Activated naive CD8-positive, alpha-beta T cell treated with anti-CD3 and anti-CD28 coated beads, Interleukin-2, amount 50 U/mL, for 24 hours (primary cell): ENCODE measurements at regions not wholly inside any gene's neighbourhood (a gene's known extent, or its start where the extent isn't known, plus 50 kb on each side); places are given as distances from the start of the nearest gene placed in this dataset.

Experiments used
- ATAC-seq: fragments of 150-1000 bp; cut with Tn5 transposase; one replicate; pipeline ENCODE4 v1.10.0; 2021
- DNase-seq: peaks from one replicate; pipeline ENCODE4 v3.0.0; 2021
- H3K27ac Mint-ChIP-seq: one replicate; pipeline ENCODE4 v1.8.0; 2021; ENCODE audit warnings: mild to moderate bottlenecking, mixed read lengths
- H3K27me3 Mint-ChIP-seq: one replicate; pipeline ENCODE4 v1.8.0; 2021; ENCODE audit warnings: mixed read lengths
- H3K36me3 Mint-ChIP-seq: one replicate; pipeline ENCODE4 v1.8.0; 2021; ENCODE audit warnings: low read depth, mixed read lengths
- H3K4me1 Mint-ChIP-seq: one replicate; pipeline ENCODE4 v1.8.0; 2021; ENCODE audit warnings: mixed read lengths
- H3K4me3 Mint-ChIP-seq: one replicate; pipeline ENCODE4 v1.8.0; 2021; ENCODE audit warnings: mild to moderate bottlenecking, moderate library complexity, mixed read lengths
- H3K9me3 Mint-ChIP-seq: one replicate; pipeline ENCODE4 v1.8.0; 2021; ENCODE audit warnings: mixed read lengths

DNA sequence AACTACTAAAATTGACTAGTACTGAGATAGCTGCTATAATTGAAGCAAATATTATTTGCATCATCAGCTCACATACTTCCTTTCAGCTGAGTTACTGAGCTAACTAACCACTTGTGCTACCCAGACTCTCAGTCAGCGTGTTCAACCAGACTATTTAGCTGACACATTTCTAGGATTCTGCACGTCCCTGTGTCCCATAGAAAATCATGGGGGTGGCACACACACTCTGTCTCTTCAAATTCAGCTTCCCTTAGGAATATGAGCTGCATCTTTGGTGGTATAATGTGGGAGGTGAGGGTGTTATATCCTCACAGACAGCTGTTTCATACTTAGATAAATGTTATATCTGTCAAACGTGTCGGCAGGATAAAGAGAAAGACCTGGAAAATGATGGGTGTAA, 424.0 kb downstream of the CDH2 start:
- no peak for DNase-seq
- no peak for ATAC-seq
- Mint-ChIP-seq H3K9me3 (peaks cover 10% of the 10 kb centered on the region), H3K4me3 (no peak overlapping the region), H3K27ac (no peak overlapping the region), H3K27me3 (no peaks in the 10 kb centered on the region), H3K4me1 (no peaks in the 10 kb centered on the region), H3K36me3 (no peaks in the 10 kb centered on the region)

DNA sequence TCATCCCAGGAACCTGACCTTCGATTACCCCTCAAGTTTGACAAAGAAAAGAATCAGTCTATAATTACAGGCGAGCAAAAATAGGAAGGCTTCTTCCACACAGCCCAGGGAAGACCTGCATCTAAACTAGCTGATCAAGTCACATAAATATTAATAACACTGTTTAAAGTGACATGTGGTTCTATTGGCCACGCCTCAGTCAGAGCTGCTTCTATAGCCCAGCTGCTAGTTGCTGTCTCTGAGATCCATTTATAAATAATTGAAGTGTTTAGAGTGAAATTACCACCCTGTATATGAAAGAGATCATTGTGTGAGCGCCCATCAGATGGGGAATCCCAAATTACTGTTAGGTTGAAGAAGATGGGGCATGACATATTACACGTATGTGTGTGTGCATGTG, 426.0 kb downstream of the CDH2 start:
- DNase-seq (no peak), ATAC-seq (no peak)
- no peaks in the 10 kb centered on the region for H3K27me3 Mint-ChIP-seq
- H3K9me3 Mint-ChIP-seq: peaks cover 14% of the 10 kb centered on the region
- no peaks in the 10 kb centered on the region for H3K36me3 Mint-ChIP-seq
- H3K4me1 Mint-ChIP-seq: no peaks in the 10 kb centered on the region
- no peak overlapping the region for H3K27ac Mint-ChIP-seq
- no peak overlapping the region for H3K4me3 Mint-ChIP-seq

DNA sequence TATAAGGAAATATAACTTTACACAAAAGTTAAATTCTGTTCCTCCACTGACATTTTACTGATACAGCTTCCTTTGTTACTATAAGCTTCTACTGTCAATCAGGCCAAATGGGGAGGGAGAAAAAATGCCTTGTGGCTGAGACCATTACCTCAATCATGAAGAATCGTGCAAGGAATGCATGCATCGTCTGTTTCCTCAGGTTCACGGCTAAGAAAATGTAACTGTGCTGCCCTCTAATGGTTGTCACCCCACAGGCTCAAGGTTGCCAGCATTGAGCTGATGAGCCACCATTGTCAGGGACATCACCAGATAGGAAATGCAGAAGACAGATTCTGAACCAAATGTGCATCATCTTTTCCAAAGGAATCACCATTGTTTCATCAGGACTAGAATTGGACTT, 426.9 kb downstream of the CDH2 start:
- H3K4me1 Mint-ChIP-seq: no peaks in the 10 kb centered on the region
- ATAC-seq (no peak), DNase-seq (no peak)
- no peak overlapping the region for H3K27ac Mint-ChIP-seq
- no peaks in the 10 kb centered on the region for H3K36me3 Mint-ChIP-seq
- no peaks in the 10 kb centered on the region for H3K27me3 Mint-ChIP-seq
- H3K4me3 Mint-ChIP-seq: no peak overlapping the region
- peaks cover 14% of the 10 kb centered on the region for H3K9me3 Mint-ChIP-seq

DNA sequence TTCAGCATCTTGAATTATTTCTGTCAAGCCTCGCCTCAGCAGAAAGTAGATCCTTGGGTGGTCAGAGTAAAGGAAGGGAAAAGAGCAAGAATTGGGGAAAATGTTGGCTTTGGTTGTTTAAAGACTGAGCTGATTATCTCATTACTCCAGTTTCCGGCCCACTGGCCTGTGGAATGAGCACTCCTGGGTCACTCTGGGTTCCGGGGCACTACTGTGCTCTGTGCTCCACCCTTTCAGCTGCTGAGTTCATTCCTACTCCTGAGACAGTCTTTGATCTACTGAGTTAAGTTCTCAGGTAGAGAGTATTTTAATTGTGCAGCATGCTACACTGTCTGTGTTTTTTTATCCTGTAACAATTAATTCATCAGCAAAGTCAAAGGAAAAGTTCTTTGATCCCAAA, 427.7 kb downstream of the CDH2 start:
- H3K27me3 Mint-ChIP-seq: no peaks in the 10 kb centered on the region
- H3K4me3 Mint-ChIP-seq: no peak overlapping the region
- no peaks in the 10 kb centered on the region for H3K4me1 Mint-ChIP-seq
- DNase-seq: no peak
- H3K27ac Mint-ChIP-seq: no peak overlapping the region
- no peaks in the 10 kb centered on the region for H3K36me3 Mint-ChIP-seq
- H3K9me3 Mint-ChIP-seq: peaks cover 13% of the 10 kb centered on the region
- ATAC-seq: no peak

DNA sequence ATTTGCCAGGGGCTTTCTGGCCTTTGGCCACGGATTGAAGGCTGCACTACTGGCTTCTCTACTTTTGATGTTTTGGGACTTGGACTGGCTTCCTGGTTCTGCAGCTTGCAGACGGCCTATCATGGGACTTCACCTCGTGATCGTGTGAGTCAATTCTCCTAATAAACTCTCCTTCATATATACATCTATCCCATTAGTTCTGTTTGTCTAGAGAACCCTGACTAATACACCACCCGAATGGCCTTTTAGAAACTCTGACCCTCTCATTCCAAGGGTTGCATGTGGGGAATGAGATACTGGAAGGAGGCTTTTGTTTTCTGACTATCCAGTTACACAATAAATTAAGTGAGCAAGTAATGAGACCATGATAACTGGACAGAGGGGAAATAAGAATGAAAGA, 430.7 kb downstream of the CDH2 start:
- no peak overlapping the region for H3K4me3 Mint-ChIP-seq
- H3K9me3 Mint-ChIP-seq: peaks cover 12% of the 10 kb centered on the region

DNA sequence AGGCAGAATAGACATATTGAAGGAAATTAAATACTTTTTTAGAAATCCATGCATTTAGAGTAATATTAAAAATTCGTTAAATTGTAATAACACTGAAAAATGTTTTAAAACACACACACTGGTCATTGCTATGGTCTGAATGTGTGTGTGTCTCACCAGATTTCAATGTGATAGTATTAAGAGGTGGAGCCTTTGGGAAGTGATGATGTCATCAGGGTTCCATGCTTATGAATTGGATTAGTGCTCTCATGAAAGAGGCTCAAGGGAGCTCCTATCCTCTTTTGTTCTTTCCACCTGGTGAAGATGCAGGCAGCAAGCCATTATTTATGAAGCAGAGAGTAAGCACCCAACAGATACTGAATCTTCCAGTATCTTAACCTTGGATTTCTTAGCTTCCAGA, 441.8 kb downstream of the CDH2 start:
- Mint-ChIP-seq H3K9me3 (peaks cover 3% of the 10 kb centered on the region), H3K4me3 (no peak overlapping the region), H3K4me1 (no peaks in the 10 kb centered on the region), H3K36me3 (no peaks in the 10 kb centered on the region), H3K27ac (no peak overlapping the region), H3K27me3 (no peaks in the 10 kb centered on the region)
- DNase-seq (no peak), ATAC-seq (no peak)

More for the DNA sequence above, 430.7 kb downstream of the CDH2 start:
- DNase-seq: no peak
- Mint-ChIP-seq H3K36me3 (no peaks in the 10 kb centered on the region), H3K4me1 (no peaks in the 10 kb centered on the region), H3K27ac (no peak overlapping the region), H3K27me3 (no peaks in the 10 kb centered on the region)
- no peak for ATAC-seq

DNA sequence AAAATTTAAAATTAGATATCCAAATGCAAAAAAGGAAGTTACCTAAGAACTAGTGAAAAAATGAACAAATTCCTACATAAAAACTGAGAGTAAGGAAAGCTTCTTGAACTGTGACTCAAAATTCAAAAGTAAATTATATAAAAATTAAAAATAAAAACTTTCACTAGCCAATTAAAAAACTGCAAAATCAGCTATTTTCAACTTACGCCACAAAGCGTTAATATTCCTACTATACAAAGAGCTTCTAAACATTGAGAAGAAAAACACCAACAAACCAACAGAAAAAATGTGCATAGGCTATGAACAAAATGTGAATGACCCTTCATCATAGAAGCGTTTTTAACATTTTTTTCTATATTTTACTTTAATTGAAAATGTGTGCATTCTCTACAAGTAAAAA, 445.7 kb downstream of the CDH2 start:
- DNase-seq (no peak), ATAC-seq (no peak)
- peaks cover 20% of the 10 kb centered on the region for H3K9me3 Mint-ChIP-seq
- H3K27ac Mint-ChIP-seq: no peak overlapping the region
- no peak overlapping the region for H3K4me3 Mint-ChIP-seq
- no peaks in the 10 kb centered on the region for H3K27me3 Mint-ChIP-seq
- no peaks in the 10 kb centered on the region for H3K36me3 Mint-ChIP-seq
- H3K4me1 Mint-ChIP-seq: no peaks in the 10 kb centered on the region

DNA sequence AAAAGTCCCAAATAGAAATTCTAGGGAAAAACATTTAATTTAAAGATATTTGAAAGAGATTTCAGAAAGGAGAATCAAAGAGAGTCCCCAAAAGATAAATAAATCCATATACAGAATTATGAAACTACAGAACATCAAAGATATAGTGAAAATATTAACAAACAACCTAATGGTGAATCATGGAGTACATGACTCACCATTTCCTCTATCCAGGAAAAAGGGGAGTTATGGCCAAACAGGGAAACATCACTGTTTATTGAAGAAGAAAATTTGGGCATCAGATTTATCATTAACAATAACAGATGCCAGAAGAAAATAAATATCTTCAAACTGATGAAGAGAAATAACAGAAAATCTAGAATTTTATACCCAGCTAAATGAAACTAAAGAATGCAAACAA, 448.3 kb downstream of the CDH2 start:
- no peak overlapping the region for H3K27ac Mint-ChIP-seq
- H3K4me1 Mint-ChIP-seq: no peaks in the 10 kb centered on the region
- H3K27me3 Mint-ChIP-seq: no peaks in the 10 kb centered on the region
- DNase-seq: no peak
- H3K36me3 Mint-ChIP-seq: no peaks in the 10 kb centered on the region
- H3K4me3 Mint-ChIP-seq: no peak overlapping the region
- H3K9me3 Mint-ChIP-seq: peaks cover 20% of the 10 kb centered on the region
- ATAC-seq: no peak

DNA sequence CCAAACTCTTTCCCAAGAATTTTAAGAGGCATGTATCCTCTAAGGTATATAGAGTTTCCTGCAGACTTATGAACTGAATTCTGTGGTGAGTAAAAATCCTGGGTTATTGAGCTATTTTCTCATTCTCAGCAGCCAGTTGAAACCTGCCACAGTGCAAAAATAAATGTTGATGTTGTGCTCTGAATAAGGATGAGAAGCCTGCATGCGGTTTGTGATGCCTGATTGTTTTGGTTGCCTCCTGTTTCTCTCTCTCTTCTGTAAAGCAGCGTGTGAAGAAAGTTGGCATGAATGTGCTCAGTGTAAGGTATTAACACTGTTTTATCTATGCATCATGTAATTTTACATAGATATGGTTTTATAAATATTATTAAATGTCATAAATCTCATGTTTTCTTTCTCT, 452.6 kb downstream of the CDH2 start:
- no peak overlapping the region for H3K27ac Mint-ChIP-seq
- H3K9me3 Mint-ChIP-seq: peaks cover 16% of the 10 kb centered on the region
- H3K27me3 Mint-ChIP-seq: no peaks in the 10 kb centered on the region
- H3K36me3 Mint-ChIP-seq: no peaks in the 10 kb centered on the region
- no peak for DNase-seq
- no peak overlapping the region for H3K4me3 Mint-ChIP-seq
- ATAC-seq: no peak
- no peaks in the 10 kb centered on the region for H3K4me1 Mint-ChIP-seq

DNA sequence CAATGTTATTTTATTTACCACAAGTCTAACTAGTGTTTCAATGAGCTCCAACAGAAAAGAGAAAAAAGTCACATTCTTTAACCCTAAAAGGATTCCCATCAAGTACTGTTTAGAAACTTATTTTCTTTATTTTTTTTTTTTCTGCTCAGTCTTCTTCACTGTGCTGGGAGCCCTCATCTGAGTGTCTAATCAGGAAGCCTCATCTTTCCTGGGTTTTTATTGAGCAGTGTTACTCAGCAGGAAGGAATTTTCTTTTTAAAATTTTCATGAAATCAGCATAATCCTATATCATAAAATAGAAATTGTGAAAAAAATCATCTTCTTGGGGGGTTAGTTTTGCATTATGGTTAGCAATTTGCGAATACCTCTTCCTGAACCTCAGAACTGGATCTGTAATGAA, 453.8 kb downstream of the CDH2 start:
- ATAC-seq (no peak), DNase-seq (no peak)
- Mint-ChIP-seq H3K27me3 (no peaks in the 10 kb centered on the region), H3K9me3 (peaks cover 5% of the 10 kb centered on the region), H3K27ac (no peak overlapping the region), H3K36me3 (no peaks in the 10 kb centered on the region), H3K4me1 (no peaks in the 10 kb centered on the region), H3K4me3 (no peak overlapping the region)

DNA sequence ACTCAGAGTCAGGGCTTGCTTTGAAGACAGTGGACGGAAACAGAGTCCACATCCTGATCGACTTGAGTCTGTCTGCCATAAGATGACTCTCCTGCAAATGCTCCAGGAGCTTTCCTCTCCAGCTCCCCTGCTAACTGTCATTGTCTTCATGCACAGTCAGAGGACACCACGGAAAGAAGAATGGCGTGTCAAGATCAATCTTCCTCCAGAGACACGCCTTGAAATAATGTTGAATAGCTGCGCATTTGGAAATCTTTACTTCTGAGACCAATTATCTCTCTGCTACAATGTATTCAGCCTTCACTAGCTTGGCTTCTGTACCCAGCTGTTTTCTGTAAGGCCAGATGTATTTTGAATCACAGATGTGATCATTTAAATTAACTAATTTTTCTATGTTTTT, 457.2 kb downstream of the CDH2 start:
- Mint-ChIP-seq H3K36me3 (no peaks in the 10 kb centered on the region), H3K27ac (no peak overlapping the region), H3K9me3 (peaks cover 11% of the 10 kb centered on the region), H3K4me3 (no peak overlapping the region), H3K4me1 (no peaks in the 10 kb centered on the region), H3K27me3 (no peaks in the 10 kb centered on the region)
- no peak for ATAC-seq
- DNase-seq: no peak

DNA sequence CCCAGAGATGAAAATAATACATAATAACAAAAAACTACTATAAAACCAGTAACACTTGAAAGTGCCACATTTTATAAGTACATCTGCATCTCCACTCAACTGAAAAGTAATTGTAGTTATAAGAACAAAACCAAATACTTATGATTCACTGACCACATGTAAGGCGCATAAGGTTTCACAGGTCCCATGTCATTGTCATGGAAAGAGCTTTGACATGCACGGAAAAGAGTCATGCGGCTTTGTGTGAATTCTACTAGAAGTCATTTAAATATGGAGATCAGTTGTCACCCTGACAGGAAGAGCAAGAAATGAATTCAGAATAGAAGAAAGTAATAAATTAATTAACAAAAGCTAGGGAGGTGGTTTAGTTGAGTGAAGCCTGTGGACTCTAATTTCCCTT, 459.1 kb downstream of the CDH2 start:
- Mint-ChIP-seq H3K4me1 (no peaks in the 10 kb centered on the region), H3K36me3 (no peaks in the 10 kb centered on the region), H3K9me3 (peaks cover 11% of the 10 kb centered on the region), H3K27ac (no peak overlapping the region), H3K27me3 (no peaks in the 10 kb centered on the region), H3K4me3 (no peak overlapping the region)
- no peak for ATAC-seq
- no peak for DNase-seq

DNA sequence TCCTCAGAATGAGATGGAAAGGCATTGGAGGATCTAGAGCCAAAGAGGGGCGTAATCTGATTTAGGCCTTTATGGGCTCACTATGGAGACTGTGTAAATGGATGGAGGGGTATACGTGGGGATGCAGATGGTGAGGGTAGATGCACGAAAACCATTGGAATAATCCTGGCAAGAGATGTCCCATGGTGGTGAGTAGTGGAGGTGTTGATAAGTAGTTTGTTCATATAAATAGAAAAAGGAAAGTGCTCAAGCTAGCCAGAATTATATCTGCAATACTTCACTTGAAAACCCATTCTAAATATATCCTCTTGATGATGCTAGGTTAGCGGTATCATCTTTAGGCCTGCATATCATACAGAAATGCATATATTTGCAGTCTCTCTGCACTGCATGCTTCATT, 459.7 kb downstream of the CDH2 start:
- Mint-ChIP-seq H3K36me3 (no peaks in the 10 kb centered on the region), H3K4me1 (no peaks in the 10 kb centered on the region), H3K27me3 (no peaks in the 10 kb centered on the region), H3K27ac (no peak overlapping the region), H3K9me3 (peaks cover 12% of the 10 kb centered on the region), H3K4me3 (no peak overlapping the region)
- DNase-seq (no peak), ATAC-seq (no peak)

DNA sequence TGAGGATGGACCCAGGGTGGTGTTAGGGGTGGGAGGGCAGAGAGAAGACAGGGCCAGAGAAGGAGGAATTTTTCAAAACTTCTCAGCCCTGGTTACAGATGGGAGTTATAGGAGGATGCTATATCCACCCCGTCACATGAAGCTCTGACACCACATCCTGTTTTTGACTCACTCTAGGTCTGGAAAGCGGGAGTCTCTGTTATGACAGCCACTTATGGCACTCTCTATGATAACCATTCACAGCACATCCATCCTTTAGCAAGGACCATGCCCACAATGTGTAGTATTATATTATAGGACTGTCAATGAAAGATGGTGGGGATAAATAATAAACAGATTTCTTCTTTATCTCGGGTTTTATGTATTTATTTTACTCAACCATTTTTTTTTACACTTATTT, 461.2 kb downstream of the CDH2 start:
- DNase-seq (no peak), ATAC-seq (no peak)
- Mint-ChIP-seq H3K4me3 (no peak overlapping the region), H3K27ac (no peak overlapping the region), H3K4me1 (no peaks in the 10 kb centered on the region), H3K9me3 (peaks cover 14% of the 10 kb centered on the region), H3K27me3 (no peaks in the 10 kb centered on the region), H3K36me3 (no peaks in the 10 kb centered on the region)

DNA sequence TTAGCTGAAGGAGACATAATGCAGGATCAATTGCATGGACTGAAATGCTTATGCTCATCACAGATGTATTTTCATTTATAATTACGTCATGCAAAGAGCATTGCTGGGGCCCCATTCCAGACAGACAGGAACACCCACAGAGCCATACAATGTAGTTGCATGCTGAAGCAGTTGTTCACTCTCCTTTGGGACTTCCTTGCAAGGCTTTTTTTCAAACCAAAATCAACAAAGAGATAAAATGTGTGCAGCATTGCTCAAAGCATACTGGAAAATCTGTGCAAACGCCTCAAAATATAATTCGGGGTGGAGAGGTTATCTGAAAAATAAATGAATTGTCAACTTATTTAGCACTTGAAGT, 463.2 kb downstream of the CDH2 start:
- Mint-ChIP-seq H3K4me3 (no peak overlapping the region), H3K36me3 (no peaks in the 10 kb centered on the region), H3K4me1 (no peaks in the 10 kb centered on the region), H3K9me3 (peaks cover 28% of the 10 kb centered on the region), H3K27ac (no peak overlapping the region), H3K27me3 (no peaks in the 10 kb centered on the region)
- ATAC-seq (no peak), DNase-seq (no peak)

DNA sequence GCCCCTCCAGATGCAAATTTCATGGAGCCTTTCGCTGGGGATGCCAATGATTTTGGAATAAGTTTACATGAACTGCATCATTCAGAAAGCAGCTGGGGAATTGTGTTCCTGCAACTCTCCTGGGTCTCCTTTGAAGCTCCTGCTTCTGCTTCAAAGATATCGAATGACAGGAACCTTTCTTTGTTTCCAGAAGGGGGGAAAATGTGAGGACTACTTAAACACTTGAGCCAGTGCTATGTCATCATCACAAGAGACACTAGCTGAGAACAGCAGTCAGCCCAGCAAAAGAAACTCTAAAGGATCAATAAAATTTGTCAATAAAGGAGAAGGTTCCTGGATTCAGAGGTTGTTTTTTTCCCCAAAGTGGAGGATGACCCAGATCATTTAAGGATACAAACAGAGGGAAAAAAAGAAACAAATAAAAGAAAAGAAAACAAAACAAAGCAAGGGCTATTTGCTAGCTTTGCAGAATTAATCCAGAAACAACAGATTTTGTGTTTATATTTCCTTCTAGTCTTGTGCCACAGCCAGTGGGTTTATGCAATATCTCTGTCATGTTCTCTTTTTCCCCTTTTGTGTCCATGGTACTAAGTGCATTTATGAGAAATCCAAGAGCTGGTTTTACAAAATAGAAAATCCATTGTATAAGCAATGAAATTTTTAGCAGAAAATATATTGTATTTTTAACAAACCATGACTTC, 463.7 kb downstream of the CDH2 start:
- DNase-seq (no peak), ATAC-seq (no peak)
- H3K4me1 Mint-ChIP-seq: no peaks in the 10 kb centered on the region
- H3K4me3 Mint-ChIP-seq: no peak overlapping the region
- no peaks in the 10 kb centered on the region for H3K27me3 Mint-ChIP-seq
- no peak overlapping the region for H3K27ac Mint-ChIP-seq
- no peaks in the 10 kb centered on the region for H3K36me3 Mint-ChIP-seq
- H3K9me3 Mint-ChIP-seq: peaks cover 30% of the 10 kb centered on the region
